ENCODE measurements at regions not wholly inside any gene's neighbourhood (a gene's known extent, or its start where the extent isn't known, plus 50 kb on each side); places are given as distances from the start of the nearest gene placed in this dataset.

GRCh38 chr2:120656273-120656950 is 79.3 kb upstream of the GLI2 start:
- no peak for TF ChIP-seq CTCF (IDR thresholded peaks at IDR 0.05; ENCODE audit: low read depth, low read length, missing control alignments)
- Histone ChIP-seq H3K36me3 (replicated peaks) (no peaks in the 10 kb centered on the region), H3K4me3 (ENCODE audit: low read depth, low read length) (no peak overlapping the region), H3K27ac (no peak overlapping the region), H3K27me3 (replicated peaks) (no peaks in the 10 kb centered on the region)
- in situ Hi-C loops (cut with HindIII; ENCODE audit: low pct_ligation_motif_present, low sequenced_read_pairs): no loop called here
- no peak for DNase-seq

- Histone ChIP-seq H3K27ac (no peak overlapping the region), H3K36me3 (replicated peaks) (no peaks in the 10 kb centered on the region), H3K4me3 (ENCODE audit: low read depth, low read length) (no peak overlapping the region), H3K27me3 (replicated peaks) (no peaks in the 10 kb centered on the region)
- in situ Hi-C loops (cut with HindIII; ENCODE audit: low pct_ligation_motif_present, low sequenced_read_pairs): no loop called here
- no peak for TF ChIP-seq CTCF (IDR thresholded peaks at IDR 0.05; ENCODE audit: low read depth, low read length, missing control alignments)
- DNase-seq: no peak
Measured at GRCh38 chr2:120658042-120658769, 77.5 kb upstream of the GLI2 start.

DNA sequence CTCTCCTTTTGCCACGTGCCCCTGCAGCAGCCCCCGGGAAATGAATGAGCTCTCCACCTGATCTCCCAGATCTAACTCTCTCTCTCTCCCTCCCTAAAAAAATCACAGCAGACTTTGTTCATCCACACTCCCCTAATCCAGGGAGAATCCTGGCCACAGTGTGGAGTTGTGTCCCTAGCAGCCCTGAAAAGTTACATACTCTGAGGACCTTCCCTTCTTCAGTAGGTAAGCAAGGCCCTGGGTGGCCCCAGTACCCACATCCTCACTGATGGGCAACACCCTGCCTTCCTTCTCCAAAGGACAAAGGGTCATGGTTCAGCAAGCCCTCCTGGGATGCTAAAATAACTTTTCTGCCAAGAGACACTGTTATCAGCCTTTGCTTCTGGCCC is 76.9 kb upstream of the GLI2 start:
- no peak overlapping the region for H3K4me3 ChIP-seq (ENCODE audit: low read depth, low read length)
- H3K27ac ChIP-seq: no peak overlapping the region
- DNase-seq: no peak
- in situ Hi-C loops (cut with HindIII; ENCODE audit: low pct_ligation_motif_present, low sequenced_read_pairs): no loop called here
- H3K27me3 ChIP-seq (replicated peaks): no peaks in the 10 kb centered on the region
- no peak for TF ChIP-seq CTCF (IDR thresholded peaks at IDR 0.05; ENCODE audit: low read depth, low read length, missing control alignments)
- no peaks in the 10 kb centered on the region for H3K36me3 ChIP-seq (replicated peaks)

DNA sequence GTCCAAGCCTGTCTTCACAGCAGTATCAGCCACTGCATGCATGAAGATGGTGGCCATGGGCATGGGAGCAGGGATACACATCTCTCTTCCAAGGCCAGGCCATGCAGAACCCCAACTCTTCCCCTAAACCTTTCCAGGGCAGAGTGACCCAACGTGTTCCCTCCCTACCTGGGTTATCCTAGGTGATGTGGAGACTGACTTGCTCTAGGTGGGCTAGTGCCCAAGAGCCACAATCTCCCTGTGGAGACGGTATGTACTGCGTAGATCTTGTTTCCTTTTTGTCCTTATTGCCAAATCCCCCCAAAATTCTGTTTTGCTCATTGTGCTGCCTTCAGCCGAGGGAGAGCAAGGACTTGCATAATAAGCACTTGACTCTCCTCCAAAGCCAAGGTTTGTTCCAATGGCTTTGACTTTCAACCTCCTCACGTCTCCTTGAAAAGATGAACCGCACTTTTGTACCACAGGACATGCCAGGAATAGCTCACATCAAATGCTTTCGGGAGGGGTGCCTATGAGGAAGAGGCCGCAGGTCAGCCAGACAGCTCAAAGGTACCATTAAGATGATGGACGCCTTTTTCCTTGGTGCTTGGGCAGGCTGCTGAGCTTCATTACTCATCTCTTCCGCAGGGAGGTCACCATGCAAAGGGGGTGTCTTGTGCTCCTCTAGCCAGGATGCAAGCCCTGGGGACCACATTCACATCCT is 76.2 kb upstream of the GLI2 start:
- no peak for TF ChIP-seq CTCF (IDR thresholded peaks at IDR 0.05; ENCODE audit: low read depth, low read length, missing control alignments)
- no peaks in the 10 kb centered on the region for H3K36me3 ChIP-seq (replicated peaks)
- no peaks in the 10 kb centered on the region for H3K27me3 ChIP-seq (replicated peaks)
- no peak overlapping the region for H3K4me3 ChIP-seq (ENCODE audit: low read depth, low read length)
- no peak overlapping the region for H3K27ac ChIP-seq
- in situ Hi-C loops (cut with HindIII; ENCODE audit: low pct_ligation_motif_present, low sequenced_read_pairs): no loop called here
- DNase-seq: no peak

DNA sequence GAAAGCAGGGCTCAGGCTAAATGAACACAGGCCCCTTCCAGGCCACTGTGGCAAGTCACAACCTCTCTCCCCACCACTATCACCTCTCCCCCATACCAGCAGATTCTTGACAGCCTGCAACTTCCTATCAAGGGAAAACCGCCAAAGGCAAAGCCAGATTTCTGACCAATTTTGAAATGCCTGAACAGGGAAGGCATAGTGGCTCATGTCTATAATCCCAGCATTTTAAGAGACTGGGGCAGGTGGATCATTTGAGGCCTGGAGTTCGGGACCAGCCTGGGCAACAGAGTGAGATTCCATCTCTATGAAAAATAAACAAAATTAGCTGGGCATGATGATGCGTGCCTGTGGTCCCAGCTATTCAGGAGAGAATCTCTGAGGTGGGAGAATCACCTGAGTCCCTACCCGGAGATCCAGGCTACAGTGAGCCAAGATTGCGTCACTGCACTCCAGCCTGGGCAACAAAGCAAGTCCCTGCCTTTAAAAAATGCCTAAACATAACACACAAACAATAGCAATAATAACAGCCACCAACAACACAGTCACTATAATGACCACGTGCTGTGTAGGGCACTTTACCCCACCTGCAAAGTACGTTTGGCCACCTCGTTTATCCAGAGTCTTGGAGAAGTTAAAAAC is 75.5 kb upstream of the GLI2 start:
- no peaks in the 10 kb centered on the region for H3K27me3 ChIP-seq (replicated peaks)
- no peak for DNase-seq
- TF ChIP-seq CTCF (IDR thresholded peaks at IDR 0.05; ENCODE audit: low read depth, low read length, missing control alignments): no peak
- H3K4me3 ChIP-seq (ENCODE audit: low read depth, low read length): no peak overlapping the region
- no peak overlapping the region for H3K27ac ChIP-seq
- H3K36me3 ChIP-seq (replicated peaks): no peaks in the 10 kb centered on the region
- in situ Hi-C loops (cut with HindIII; ENCODE audit: low pct_ligation_motif_present, low sequenced_read_pairs): no loop called here
